ENCODE measurements at regions not wholly inside any gene's neighbourhood (a gene's known extent, or its start where the extent isn't known, plus 50 kb on each side); places are given as distances from the start of the nearest gene placed in this dataset.

DNA sequence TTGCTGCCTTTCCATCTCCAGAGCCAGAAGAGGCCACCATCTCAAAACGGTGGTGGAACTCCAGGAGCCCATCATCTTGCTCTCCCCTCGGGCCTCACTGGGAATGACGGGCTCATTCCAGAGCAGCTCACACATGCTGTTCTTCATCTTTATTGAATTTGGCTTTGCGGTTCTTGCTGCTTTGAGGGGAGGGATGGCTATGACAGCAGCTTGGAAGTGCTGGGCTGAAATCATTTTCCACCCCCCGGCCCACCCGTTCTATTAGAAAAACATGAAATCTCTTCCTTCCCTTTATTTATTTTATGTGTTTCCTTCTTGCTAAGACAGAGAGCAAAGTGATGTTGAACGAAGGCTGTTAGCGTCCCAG lies 149.8 kb upstream of the RPL38 start:
- no peaks in the 10 kb centered on the region for H3K36me3 ChIP-seq (ENCODE audit: control insufficient read depth, insufficient read depth, low read length)
- H3K9me3 ChIP-seq (replicated peaks; ENCODE audit: control insufficient read depth, insufficient read depth, low read depth, low read length), result no peaks in the 10 kb centered on the region
- H3K4me2 ChIP-seq (ENCODE audit: insufficient read depth, low read length), result no peak overlapping the region
- no peak overlapping the region for H2AFZ ChIP-seq (ENCODE audit: low read depth, low read length)
- peaks cover 8% of the 10 kb centered on the region; the same call in 1 of the 2 replicates for H4K20me1 ChIP-seq (replicated peaks; ENCODE audit: control insufficient read depth, insufficient read depth, low read length)
- no peaks in the 10 kb centered on the region for H3K9me1 ChIP-seq (ENCODE audit: control insufficient read depth, insufficient read depth, low read length)
- no peak for ATAC-seq
- POLR2A ChIA-PET, result no interaction called here
- H3K4me1 ChIP-seq (replicated peaks in 1 of 2; ENCODE audit: control insufficient read depth in 2 of 2, insufficient read depth in 2 of 2, low read length in 2 of 2), result no peaks in the 10 kb centered on the region
- H3K4me3 ChIP-seq, result no peak overlapping the region
- no peak overlapping the region for H3K9ac ChIP-seq (ENCODE audit: insufficient read depth in 1 of 2, low read depth in 2 of 2, low read length in 2 of 2)
- no peak for TF ChIP-seq IRF9 (tag; IDR thresholded peaks at IDR 0.05)
- TF ChIP-seq ZNF639 (CRISPR knock-in tag; conservative IDR thresholded peaks at IDR 0.05 in 1 of 2, IDR thresholded peaks at IDR 0.05 in 1 of 2), result no peak
- no peak for TF ChIP-seq HMBOX1 (IDR thresholded peaks at IDR 0.05)
- no peak for TF ChIP-seq HDAC8 (tag; IDR thresholded peaks at IDR 0.05)
- no peak for TF ChIP-seq CHCHD3 (CRISPR knock-in tag; IDR thresholded peaks at IDR 0.05)
- TF ChIP-seq HNRNPL (IDR thresholded peaks at IDR 0.05; ENCODE audit: low read depth, low read length), result no peak
- TF ChIP-seq, protein P1, sequence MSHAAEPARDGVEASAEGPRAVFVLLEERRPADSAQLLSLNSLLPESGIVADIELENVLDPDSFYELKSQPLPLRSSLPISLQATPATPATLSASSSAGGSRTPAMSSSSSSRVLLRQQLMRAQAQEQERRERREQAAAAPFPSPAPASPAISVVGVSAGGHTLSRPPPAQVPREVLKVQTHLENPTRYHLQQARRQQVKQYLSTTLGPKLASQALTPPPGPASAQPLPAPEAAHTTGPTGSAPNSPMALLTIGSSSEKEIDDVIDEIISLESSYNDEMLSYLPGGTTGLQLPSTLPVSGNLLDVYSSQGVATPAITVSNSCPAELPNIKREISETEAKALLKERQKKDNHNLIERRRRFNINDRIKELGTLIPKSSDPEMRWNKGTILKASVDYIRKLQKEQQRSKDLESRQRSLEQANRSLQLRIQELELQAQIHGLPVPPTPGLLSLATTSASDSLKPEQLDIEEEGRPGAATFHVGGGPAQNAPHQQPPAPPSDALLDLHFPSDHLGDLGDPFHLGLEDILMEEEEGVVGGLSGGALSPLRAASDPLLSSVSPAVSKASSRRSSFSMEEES (CRISPR knock-in tag; IDR thresholded peaks at IDR 0.05), result no peak
- TF ChIP-seq THRA (IDR thresholded peaks at IDR 0.05), result no peak
- no peak for TF ChIP-seq SMARCA4 (IDR thresholded peaks at IDR 0.05)
- no peak for TF ChIP-seq ZNF384 (IDR thresholded peaks at IDR 0.05; ENCODE audit: low read depth, low read length)
- DNase-seq (ENCODE audit: extremely low read depth in 1 of 4, low spot score in 3 of 4), result no peak
- in situ Hi-C loops (cut with MboI) (no loop called here), intact Hi-C loops (cut with micrococcal nuclease) (no loop called here)
- peaks cover 20 to 46% of the 10 kb centered on the region in 2 experiments; a peak in 4 of 5 replicates for H3K27me3 ChIP-seq (ENCODE audit: control insufficient read depth in 2 of 2, insufficient read depth in 2 of 2, low read length in 2 of 2)
- no peak overlapping the region for H3K27ac ChIP-seq (ENCODE audit: extremely low read depth, low read depth, low read length)
- no peak for FAIRE-seq
- H3K79me2 ChIP-seq (ENCODE audit: control insufficient read depth, insufficient read depth, low read length), result no peaks in the 10 kb centered on the region
- BruUV-seq (replicated peaks), result no TSS peak
- CTCF ChIA-PET (ENCODE audit: low intra/inter-chr PET ratio), result no interaction called here
- 0% methylated on average over 8 of the region's 8 CpGs for WGBS (ENCODE audit: insufficient coverage, low coverage, missing lambda C conversion rate)
